Esophagus (tissue), 2 donors: ENCODE measurements at regions not wholly inside any gene's neighbourhood (a gene's known extent, or its start where the extent isn't known, plus 50 kb on each side); places are given as distances from the start of the nearest gene placed in this dataset.

ENCODE experiments used
- H3K27ac ChIP-seq, 2 donors: one replicate each; pipeline ENCODE4 v1.5.1; 2013; ENCODE audit warnings: low read depth in 2 of 2, mild to moderate bottlenecking in 2 of 2, inconsistent platforms in 1 of 2, low read length in 1 of 2, moderate library complexity in 1 of 2
- H3K27me3 ChIP-seq, 2 donors: one replicate each; pipeline ENCODE4 v1.6.1; 2013; ENCODE audit warnings: low read length in 2 of 2, control low read depth in 1 of 2, mild to moderate bottlenecking in 1 of 2; ENCODE audit not compliant: insufficient read depth in 2 of 2, control insufficient read depth in 1 of 2
- H3K36me3 ChIP-seq, 2 donors: one replicate each; pipeline ENCODE4 v1.6.1; 2013; ENCODE audit warnings: low read length in 1 of 2; ENCODE audit not compliant: control insufficient read depth in 2 of 2, insufficient read depth in 2 of 2
- H3K4me1 ChIP-seq, 2 donors: one replicate each; pipeline ENCODE4 v1.6.1; 2013; ENCODE audit warnings: low read length in 1 of 2; ENCODE audit not compliant: control insufficient read depth in 2 of 2, insufficient read depth in 2 of 2
- H3K4me3 ChIP-seq, 2 donors: one replicate each; pipeline ENCODE4 v1.5.1; 2013; ENCODE audit warnings: low read length in 2 of 2, mild to moderate bottlenecking in 2 of 2, low read depth in 1 of 2, moderate library complexity in 1 of 2
- H3K9me3 ChIP-seq, 2 donors: one replicate each; pipeline ENCODE4 v1.6.1; 2013; ENCODE audit warnings: mild to moderate bottlenecking in 2 of 2, low read depth in 1 of 2, low read length in 1 of 2, moderate library complexity in 1 of 2; ENCODE audit not compliant: control insufficient read depth in 2 of 2, insufficient read depth in 1 of 2
- WGBS, 2 donors: extraction: QIAGEN DNeasy Blood & Tissue Kit; methylation state at CpG; one replicate each; pipeline ENCODE4 v1.1.7; 2013; 5-methylcytosine and 5-hydroxymethylcytosine counted together
- donor health status: healthy with polysubstance abuse.
- donor health status: Bipolar disorder and iron deficiency.

- Histone ChIP-seq H3K4me1 (no peaks in the 10 kb centered on the region), H3K36me3 (no peaks in the 10 kb centered on the region), H3K9me3 (peaks cover 0 to 2% of the 10 kb centered on the region in 2 donors), H3K4me3 (no peak overlapping the region), H3K27ac (no peak overlapping the region), H3K27me3 (no peaks in the 10 kb centered on the region)
- 46 to 57% methylated on average over 4 of the region's 4 CpGs for WGBS, 2 donors
These were observed 101.7 kb downstream of the FAM181B start for GRCh38 chr11:82631722-82632630.

DNA sequence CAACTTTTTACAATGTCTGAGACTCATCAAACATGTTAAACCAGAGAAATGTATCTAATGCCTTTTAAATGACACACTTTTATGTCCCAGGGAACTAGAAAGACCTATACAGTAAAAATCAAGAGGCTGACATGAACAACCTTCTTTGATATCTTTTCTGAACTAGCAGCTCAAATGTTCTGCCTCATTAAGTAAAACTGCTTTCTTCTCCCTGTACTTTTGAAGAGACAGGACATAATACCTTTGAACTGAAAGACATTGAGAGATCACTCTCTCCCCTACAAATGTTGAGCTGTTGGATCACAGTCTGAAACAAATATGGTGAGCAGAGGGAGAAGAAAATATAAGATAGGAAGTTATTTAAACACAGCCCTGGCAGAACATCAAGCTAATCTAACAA, 123.0 kb downstream of the FAM181B start:
- Histone ChIP-seq H3K36me3 (no peaks in the 10 kb centered on the region), H3K27me3 (no peaks in the 10 kb centered on the region), H3K4me1 (no peaks in the 10 kb centered on the region), H3K9me3 (no peaks in the 10 kb centered on the region), H3K27ac (no peak overlapping the region), H3K4me3 (no peak overlapping the region)

- no peak overlapping the region for H3K27ac ChIP-seq
- H3K4me1 ChIP-seq = no peaks in the 10 kb centered on the region
- H3K4me3 ChIP-seq = no peak overlapping the region
- 73 to 75% methylated on average over 1 of the region's 1 CpG for WGBS, 2 donors
- H3K27me3 ChIP-seq = no peaks in the 10 kb centered on the region
- H3K9me3 ChIP-seq = no peaks in the 10 kb centered on the region
- no peaks in the 10 kb centered on the region for H3K36me3 ChIP-seq
These were observed 126.9 kb downstream of the FAM181B start for GRCh38 chr11:82606738-82607137.

- Histone ChIP-seq H3K4me1 (no peaks in the 10 kb centered on the region), H3K27ac (no peak overlapping the region), H3K36me3 (no peaks in the 10 kb centered on the region), H3K4me3 (no peak overlapping the region), H3K27me3 (no peaks in the 10 kb centered on the region), H3K9me3 (no peaks in the 10 kb centered on the region)
- 46 to 54% methylated on average over 1 of the region's 1 CpG for WGBS, 2 donors
These were observed 132.0 kb downstream of the FAM181B start for GRCh38 chr11:82601711-82602110.

- no peak overlapping the region for H3K4me3 ChIP-seq
- WGBS, 2 donors = 80 to 83% methylated on average over 2 of the region's 2 CpGs
- no peaks in the 10 kb centered on the region for H3K27me3 ChIP-seq
- H3K27ac ChIP-seq = no peak overlapping the region
- H3K4me1 ChIP-seq = no peaks in the 10 kb centered on the region
- H3K9me3 ChIP-seq = no peaks in the 10 kb centered on the region
- no peaks in the 10 kb centered on the region for H3K36me3 ChIP-seq
These were observed 133.8 kb downstream of the FAM181B start for GRCh38 chr11:82599836-82600235.

DNA sequence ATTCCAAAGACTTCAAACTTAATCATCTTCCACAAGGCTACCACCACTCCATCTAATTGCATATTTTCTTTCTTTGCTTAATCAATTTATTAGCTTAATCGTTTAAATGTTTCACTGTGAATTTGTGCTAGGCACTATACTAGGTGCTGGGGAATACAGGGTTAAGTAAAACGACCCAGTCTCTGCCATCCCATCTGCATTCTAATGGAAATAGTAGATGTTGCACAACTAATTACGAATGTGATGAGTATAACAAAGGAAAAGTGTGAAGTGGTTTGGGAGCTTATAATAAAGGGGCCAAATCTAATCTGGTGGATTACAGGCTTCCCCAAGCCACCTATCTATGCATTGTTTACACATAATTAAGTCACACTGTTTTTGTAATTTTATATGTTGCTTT, 147.1 kb downstream of the FAM181B start:
- Histone ChIP-seq H3K27ac (no peak overlapping the region), H3K9me3 (no peaks in the 10 kb centered on the region), H3K4me1 (no peaks in the 10 kb centered on the region), H3K36me3 (no peaks in the 10 kb centered on the region), H3K4me3 (no peak overlapping the region), H3K27me3 (no peaks in the 10 kb centered on the region)
- 51 to 56% methylated on average over 3 of the region's 3 CpGs for WGBS, 2 donors

DNA sequence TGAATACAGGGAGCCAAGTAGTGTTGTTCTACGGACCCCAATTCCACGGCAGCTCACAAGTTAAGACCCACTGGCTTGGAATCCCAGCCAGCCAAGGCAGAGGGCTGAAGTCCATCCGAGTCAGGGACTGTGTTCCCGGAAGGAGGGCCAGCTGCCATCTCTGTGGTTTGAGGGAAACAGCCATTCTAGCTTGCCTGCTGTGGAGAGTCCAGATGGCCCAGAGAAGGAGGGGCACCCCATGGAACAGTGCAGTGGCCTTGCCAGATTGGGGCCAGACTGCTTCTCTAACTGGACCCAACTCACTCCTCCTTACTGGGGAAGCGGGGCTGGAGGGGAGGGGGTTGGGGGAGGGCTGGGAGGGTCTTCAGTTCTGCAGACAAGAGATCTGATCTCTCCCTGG, 156.4 kb downstream of the FAM181B start:
- Histone ChIP-seq H3K27ac (no peak overlapping the region), H3K4me3 (no peak overlapping the region), H3K4me1 (no peaks in the 10 kb centered on the region), H3K36me3 (no peaks in the 10 kb centered on the region), H3K9me3 (no peaks in the 10 kb centered on the region), H3K27me3 (no peaks in the 10 kb centered on the region)
- WGBS, 2 donors = 72 to 74% methylated on average over 4 to 5 of the region's 5 CpGs

DNA sequence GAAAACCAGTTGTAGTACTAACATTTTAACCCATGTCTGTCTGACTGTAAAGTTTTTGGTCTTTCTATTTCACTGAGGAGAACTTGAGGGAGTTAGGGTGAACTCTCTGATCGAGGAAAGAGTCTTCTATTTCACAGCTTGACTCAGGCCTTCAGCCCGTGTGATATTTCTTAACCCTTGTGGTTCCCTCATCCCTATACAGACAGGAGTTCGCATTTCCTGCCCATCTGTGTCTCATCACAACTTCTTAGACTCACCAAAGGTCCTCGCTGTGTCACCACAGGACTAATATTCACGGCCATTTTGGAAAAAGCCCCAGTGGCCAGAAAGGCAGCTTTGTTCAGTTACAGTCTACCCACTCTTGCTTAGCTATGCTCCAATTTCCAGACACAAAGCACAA, 172.8 kb downstream of the FAM181B start:
- no peak overlapping the region for H3K27ac ChIP-seq
- no peaks in the 10 kb centered on the region for H3K9me3 ChIP-seq
- H3K27me3 ChIP-seq = no peaks in the 10 kb centered on the region
- no peak overlapping the region for H3K4me3 ChIP-seq
- 55 to 59% methylated on average over 5 of the region's 5 CpGs for WGBS, 2 donors
- no peaks in the 10 kb centered on the region for H3K36me3 ChIP-seq
- H3K4me1 ChIP-seq = no peaks in the 10 kb centered on the region

GRCh38 chr11:82559609-82560008, 174.1 kb downstream of the FAM181B start:
- no peaks in the 10 kb centered on the region for H3K9me3 ChIP-seq
- no peak overlapping the region for H3K27ac ChIP-seq
- no peaks in the 10 kb centered on the region for H3K4me1 ChIP-seq
- 75 to 76% methylated on average over 2 of the region's 2 CpGs for WGBS, 2 donors
- no peak overlapping the region for H3K4me3 ChIP-seq
- no peaks in the 10 kb centered on the region for H3K27me3 ChIP-seq
- no peaks in the 10 kb centered on the region for H3K36me3 ChIP-seq

- H3K4me3 ChIP-seq = no peak overlapping the region
- H3K9me3 ChIP-seq = no peaks in the 10 kb centered on the region
- H3K27me3 ChIP-seq = no peaks in the 10 kb centered on the region
- no peak overlapping the region for H3K27ac ChIP-seq
- WGBS, 2 donors = 72 to 73% methylated on average over 4 of the region's 4 CpGs
- no peaks in the 10 kb centered on the region for H3K4me1 ChIP-seq
- no peaks in the 10 kb centered on the region for H3K36me3 ChIP-seq
These were observed 176.4 kb downstream of the FAM181B start for GRCh38 chr11:82557274-82557673.
